ENCODE measurements at regions not wholly inside any gene's neighbourhood (a gene's known extent, or its start where the extent isn't known, plus 50 kb on each side); places are given as distances from the start of the nearest gene placed in this dataset.

GRCh38 chr5:159824188-159825161, 91.8 kb upstream of the ADRA1B start:
- TF ChIP-seq CTCF (IDR thresholded peaks at IDR 0.05) = no peak
- no peak for TF ChIP-seq ZFX (IDR thresholded peaks at IDR 0.05; ENCODE audit: borderline replicate concordance)
